Germinal center (tissue), 1 donor: ENCODE measurements at regions not wholly inside any gene's neighbourhood (a gene's known extent, or its start where the extent isn't known, plus 50 kb on each side); places are given as distances from the start of the nearest gene placed in this dataset.
A peak's percentile ranks its signal among the peaks of the same experiment; 100 is the strongest.

ENCODE experiments used
- DNase-seq: peaks from one replicate; pipeline ENCODE4 v3.0.0; 2012; ENCODE audit warnings: mixed read lengths, low spot score

GRCh38 chr9:89810431-89810830 lies 205.6 kb downstream of the GADD45G start:
- no peak for DNase-seq

DNA sequence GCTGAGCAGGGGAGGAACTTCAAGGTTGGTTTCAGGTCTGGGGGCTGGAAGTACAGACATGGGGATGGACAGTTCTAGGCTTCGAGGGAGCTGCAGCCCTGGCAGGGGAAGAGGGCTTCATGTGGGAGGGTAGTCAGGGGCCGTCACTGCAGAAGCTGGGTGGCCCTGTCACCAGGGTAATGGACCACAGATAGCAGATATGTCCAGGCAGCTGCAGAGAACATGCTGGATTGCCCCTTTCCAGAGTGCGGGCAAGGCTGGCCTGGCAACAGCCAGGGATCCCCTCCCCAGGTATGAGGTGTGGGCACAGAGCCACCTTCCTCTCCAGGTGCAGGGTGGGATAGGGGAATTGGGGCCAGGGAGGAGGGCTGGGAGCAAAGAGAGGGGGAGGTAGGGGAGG lies 206.5 kb downstream of the GADD45G start:
- no peak for DNase-seq

DNA sequence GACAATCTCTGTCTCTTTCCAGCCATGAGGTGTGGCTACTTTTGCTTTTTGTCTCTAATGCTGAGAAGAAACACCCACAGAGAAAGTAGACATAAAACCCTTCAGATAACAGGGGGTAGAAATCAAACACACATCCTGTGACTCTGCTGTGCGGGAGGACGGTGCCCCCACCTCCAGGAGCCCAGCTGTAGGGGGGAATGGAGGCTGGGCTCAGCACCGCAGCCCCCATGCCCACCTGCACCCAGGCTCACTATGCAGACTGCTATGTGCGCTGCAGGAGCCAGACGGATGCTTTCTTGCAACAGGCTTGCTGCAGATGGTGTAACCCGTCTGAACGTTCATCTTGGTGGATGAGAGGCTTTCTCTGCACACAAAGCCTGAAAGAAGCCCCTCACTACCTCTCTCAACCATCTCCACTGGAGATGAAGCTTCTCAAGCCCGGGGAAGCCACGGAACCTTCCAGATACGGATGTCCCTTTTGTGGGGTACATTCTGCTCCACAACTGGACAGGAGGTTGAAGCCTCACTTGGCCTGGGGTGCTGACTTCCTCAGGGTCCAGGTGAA lies 207.2 kb downstream of the GADD45G start:
- DNase-seq: no peak

GRCh38 chr9:89812556-89813181 lies 207.9 kb downstream of the GADD45G start:
- DNase-seq: no peak

- no peak for DNase-seq
These were observed 208.7 kb downstream of the GADD45G start for GRCh38 chr9:89813482-89813881.

GRCh38 chr9:89814340-89815040 lies 209.7 kb downstream of the GADD45G start:
- no peak for DNase-seq

DNA sequence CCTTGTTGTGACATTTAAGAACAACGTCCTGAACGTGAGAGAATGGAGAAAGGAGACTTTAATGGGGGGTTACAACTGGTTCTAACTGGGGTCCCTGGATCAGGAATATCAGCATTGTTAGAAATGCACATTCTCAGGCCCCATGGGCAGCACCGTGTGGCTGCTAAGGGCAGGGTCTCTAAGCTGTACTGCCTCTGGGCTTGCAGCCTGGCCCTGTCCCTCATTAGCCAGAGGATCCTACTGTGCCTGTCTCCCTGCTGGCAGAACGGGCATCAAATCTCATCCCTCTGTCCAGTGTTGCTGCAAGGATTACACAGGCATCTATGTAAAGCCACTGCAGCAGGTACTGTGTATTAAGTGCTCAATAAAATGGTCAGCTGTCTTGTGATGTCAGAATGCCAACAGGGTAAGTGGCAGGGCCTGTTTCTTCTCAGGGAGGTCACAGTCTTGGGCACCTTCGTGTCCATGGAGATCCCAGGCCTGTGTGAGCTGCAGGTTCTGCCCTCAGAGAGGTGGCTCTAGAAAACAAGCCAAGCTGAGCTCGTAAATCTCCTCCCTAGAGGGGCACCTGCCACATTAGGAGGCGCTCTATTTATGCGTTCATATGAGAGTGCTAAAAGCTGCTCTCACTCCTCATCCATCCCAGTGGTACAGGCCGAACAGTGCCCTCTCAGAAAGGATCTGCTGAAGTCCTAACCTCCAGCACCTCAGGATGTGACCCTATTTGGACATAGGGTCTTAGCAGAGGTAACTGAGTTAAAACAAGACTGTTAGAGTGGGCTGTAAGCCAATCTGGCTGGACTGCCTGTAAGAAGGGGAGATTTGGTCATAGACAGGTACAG lies 210.5 kb downstream of the GADD45G start:
- DNase-seq: no peak

DNA sequence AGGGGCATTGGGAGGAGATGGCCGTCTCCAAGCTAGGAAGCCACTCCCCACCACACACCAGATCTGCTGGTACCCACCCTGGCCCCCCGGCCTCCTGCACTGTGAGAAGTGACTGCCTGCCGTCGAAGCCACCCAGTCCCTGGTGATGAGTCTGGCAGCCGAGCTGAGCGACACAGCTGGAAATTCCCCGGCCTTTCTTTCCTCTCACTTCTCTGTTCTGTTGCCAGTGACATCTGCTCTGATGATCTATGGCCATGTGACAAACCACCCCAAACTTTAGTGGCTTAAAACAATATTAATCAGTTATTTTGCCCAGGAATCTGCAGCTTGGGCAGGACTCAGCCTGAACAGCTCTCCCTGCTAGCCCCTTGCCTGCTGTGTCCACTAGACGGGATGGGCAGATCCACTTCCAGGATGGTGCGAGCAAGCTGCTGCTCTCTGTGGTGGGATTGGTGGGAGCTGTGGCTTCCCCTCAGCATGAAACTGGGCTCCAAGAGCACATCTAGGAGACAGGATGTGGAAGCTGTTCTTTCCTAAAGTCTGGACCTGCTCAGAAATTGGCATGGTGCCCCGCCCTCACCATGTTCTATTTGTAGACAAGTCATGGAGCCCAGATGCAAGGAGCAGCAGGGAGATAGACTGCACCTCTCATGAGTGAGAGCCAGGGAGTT lies 211.2 kb downstream of the GADD45G start:
- peak; percentile 69 for DNase-seq

GRCh38 chr9:89817151-89817950 lies 212.5 kb downstream of the GADD45G start:
- no peak for DNase-seq

DNA sequence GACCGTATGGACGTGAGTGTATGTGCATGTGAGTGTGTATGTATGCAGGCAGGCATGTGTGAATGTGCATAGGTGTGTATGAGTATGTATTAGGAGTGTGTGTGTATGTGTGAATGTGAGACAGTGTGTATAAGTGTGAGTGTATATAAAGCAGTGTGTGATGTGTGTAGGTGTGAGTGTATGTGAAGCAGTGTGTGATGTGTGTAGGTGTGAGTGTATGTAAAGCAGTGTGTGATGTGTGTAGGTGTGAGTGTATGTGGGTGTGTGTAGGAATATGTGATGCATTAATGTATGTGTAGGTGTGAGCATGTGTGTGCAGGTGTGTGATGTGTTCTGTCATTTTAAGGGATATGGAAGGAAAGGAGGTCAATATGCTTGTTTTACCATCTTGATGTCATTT lies 215.5 kb downstream of the GADD45G start:
- DNase-seq: no peak

GRCh38 chr9:89821081-89821480 lies 216.3 kb downstream of the GADD45G start:
- DNase-seq: no peak

GRCh38 chr9:89822996-89823395 lies 218.2 kb downstream of the GADD45G start:
- no peak for DNase-seq

DNA sequence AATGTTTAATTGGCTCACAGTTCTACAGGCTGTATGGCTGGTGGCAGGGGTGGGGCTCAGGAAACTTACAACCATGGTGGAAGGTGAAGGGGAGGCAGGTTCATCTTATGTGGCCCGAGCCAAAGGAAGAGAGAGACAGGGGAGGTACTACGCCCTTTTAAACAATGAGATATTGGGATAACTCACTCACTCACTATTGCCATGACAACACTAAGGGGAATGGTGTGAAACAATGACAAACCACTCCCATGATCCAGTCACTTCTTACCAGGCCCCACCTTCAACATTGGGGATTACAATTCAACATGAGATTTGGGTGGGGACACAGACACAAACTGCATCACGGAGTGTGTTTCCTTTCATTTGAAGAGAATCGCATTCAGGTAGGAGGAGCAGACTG lies 220.9 kb downstream of the GADD45G start:
- no peak for DNase-seq

GRCh38 chr9:89826186-89826585 lies 221.4 kb downstream of the GADD45G start:
- no peak for DNase-seq

- no peak for DNase-seq
These were observed 224.5 kb downstream of the GADD45G start for GRCh38 chr9:89829346-89829745.

GRCh38 chr9:89835666-89836065 lies 230.9 kb downstream of the GADD45G start:
- no peak for DNase-seq

DNA sequence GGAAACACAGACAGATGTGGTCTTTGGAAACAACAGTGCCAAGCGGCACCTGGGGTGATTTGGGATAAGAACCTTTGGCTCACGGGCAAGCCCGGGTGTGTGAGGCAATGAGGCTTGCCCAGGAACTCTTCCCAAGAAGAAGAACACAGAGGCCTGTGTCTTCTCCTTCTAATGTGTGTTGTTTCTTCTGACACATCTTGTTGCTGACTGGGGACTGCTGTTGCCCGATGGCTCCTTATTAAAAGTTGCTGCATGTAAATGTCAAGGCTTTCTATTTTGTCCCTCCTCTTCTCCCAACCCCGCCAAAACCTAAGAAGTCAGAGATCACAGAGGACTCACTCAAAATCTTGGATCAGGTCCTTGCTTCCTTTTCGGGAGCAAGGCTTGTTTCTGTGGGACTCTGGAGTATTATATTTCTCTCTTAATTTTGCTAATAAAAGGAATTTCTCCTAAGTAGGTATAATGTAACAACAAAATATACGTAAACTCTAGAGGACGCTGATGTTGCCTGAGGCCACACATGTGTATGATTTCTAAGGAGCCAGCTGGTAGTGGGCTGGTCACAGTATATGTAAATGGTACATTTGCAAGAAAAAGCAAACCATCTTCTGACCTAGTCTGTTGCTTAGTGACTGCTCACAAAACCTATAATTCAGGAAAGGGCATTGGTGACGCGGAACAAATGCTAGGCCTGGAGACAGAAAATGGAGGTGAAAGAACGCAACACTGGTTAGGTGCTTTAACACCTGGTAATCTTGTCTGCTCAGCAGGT lies 232.5 kb downstream of the GADD45G start:
- no peak for DNase-seq

GRCh38 chr9:89837934-89838310 lies 233.1 kb downstream of the GADD45G start:
- DNase-seq: no peak

DNA sequence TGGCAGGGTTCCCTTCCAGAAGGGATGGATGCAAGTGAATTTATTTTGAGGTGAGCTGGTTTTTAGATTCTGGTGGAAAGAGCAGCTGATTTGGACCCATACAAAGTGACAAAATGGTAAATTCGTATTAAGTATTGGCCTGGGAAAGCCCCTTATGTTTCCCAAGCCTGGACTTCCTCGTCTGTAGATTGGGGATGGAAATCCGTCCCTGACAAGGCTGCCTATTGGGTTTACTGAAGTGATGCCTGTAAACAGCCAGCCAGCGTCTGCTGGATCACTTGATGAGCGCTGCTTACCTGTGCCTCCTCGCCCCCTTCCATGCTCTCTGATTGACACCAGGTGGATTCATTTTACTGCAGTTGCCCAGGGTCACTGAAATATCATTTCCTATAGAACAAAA lies 233.8 kb downstream of the GADD45G start:
- DNase-seq: no peak

- no peak for DNase-seq
These were observed 234.6 kb downstream of the GADD45G start for GRCh38 chr9:89839449-89839848.

DNA sequence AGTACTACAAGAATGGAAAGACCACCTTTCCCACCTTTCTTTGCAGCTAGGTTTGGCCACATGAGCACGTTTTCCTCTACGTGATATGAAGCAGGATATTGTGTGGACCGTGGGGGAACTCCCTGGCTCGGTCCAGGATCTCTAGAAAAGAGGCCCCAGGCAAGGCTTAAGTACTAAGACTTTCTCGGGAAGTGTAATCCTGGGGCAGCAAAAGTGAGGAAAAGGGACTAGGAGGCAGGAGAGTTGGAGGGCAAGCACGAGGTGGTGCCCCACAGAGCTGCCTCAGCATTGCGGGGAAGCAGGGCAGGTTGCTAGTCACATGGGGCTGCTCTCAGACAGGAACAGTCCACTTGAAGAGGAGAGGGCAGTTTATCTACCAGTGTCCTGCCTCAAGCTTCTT lies 235.1 kb downstream of the GADD45G start:
- no peak for DNase-seq
